ENCODE measurements at regions not wholly inside any gene's neighbourhood (a gene's known extent, or its start where the extent isn't known, plus 50 kb on each side); places are given as distances from the start of the nearest gene placed in this dataset.

- TF ChIP-seq REST (IDR thresholded peaks at IDR 0.05) (no peak), ZSCAN20 (CRISPR knock-in tag; IDR thresholded peaks at IDR 0.05) (no peak), RAD21 (conservative IDR thresholded peaks at IDR 0.05 in 1 of 2, IDR thresholded peaks at IDR 0.05 in 1 of 2) (no peak), KDM5A (IDR thresholded peaks at IDR 0.05) (no peak), MAZ (IDR thresholded peaks at IDR 0.05; ENCODE audit: borderline replicate concordance, low read depth, low read length) (no peak)
These were observed 240.5 kb upstream of the HS3ST1 start (continued) for GRCh38 chr4:11669156-11669555.

GRCh38 chr4:11663114-11663513 lies 234.4 kb upstream of the HS3ST1 start:
- 62% methylated on average over 4 of the region's 4 CpGs for WGBS (ENCODE audit: missing lambda C conversion rate)
- no peak overlapping the region for H3K27ac ChIP-seq
- TF ChIP-seq MAFK (IDR thresholded peaks at IDR 0.05; ENCODE audit: partially characterized antibody) (no peak), ATOH8 (CRISPR knock-in tag; IDR thresholded peaks at IDR 0.05; ENCODE audit: low read depth) (no peak)
- DNase-seq (ENCODE audit: low read depth in 1 of 2, low spot score in 1 of 2) (no peak), FAIRE-seq (no peak), ATAC-seq (no peak)
- H3K9me3 ChIP-seq, result no peaks in the 10 kb centered on the region
- no peaks in the 10 kb centered on the region for H3K4me1 ChIP-seq
- H3K4me2 ChIP-seq, result no peak overlapping the region
- no peak overlapping the region for H3K4me3 ChIP-seq
- CTCF ChIA-PET, result no interaction called here
- POLR2A ChIA-PET, result no interaction called here

- peak in 1 of 2 experiments; percentile 40; a peak in 1 of 5 replicates for TF ChIP-seq RAD21 (conservative IDR thresholded peaks at IDR 0.05 in 1 of 2, IDR thresholded peaks at IDR 0.05 in 1 of 2)
- TF ChIP-seq JUNB (IDR thresholded peaks at IDR 0.05), result no peak
- TF ChIP-seq REST (IDR thresholded peaks at IDR 0.05), result no peak
- Histone ChIP-seq H3K9me3 (no peaks in the 10 kb centered on the region), H3K27ac (peak overlapping the region; percentile 63), H3K4me1 (0 out of 3 replicates have a peak, but pooled peaks cover 4% of the 10 kb centered on the region), H3K4me3 (peak overlapping the region; percentile 25; the same call in 1 of the 3 replicates), H3K4me2 (peak overlapping the region; percentile 65)
- ChIA-PET CTCF (interaction anchor here (0.6 kb wide), 1 partner anchor 612 kb away, joined by 3 read pairs; no protein-coding TSS in a partner anchor), POLR2A (no interaction called here)
- FAIRE-seq (no peak), ATAC-seq (peak; percentile 39 to 46; a peak in 3 of 6 replicates), DNase-seq (ENCODE audit: low read depth in 1 of 2, low spot score in 1 of 2) (peak in 1 of 2 experiments; percentile 41)
- WGBS (ENCODE audit: missing lambda C conversion rate), result 10% methylated on average over 19 of the region's 19 CpGs
These were observed 222.3 kb upstream of the HS3ST1 start for GRCh38 chr4:11650801-11651596.

GRCh38 chr4:11647433-11647832 lies 218.7 kb upstream of the HS3ST1 start:
- no peak for DNase-seq (ENCODE audit: low read depth in 1 of 2, low spot score in 1 of 2)
- H3K4me2 ChIP-seq, result no peak overlapping the region
- H3K9me3 ChIP-seq, result 0 out of 3 replicates have a peak, but pooled peaks cover 5% of the 10 kb centered on the region
- H3K4me1 ChIP-seq, result 0 out of 3 replicates have a peak, but pooled peaks cover 4% of the 10 kb centered on the region
- H3K4me3 ChIP-seq, result no peak overlapping the region
- POLR2A ChIA-PET, result no interaction called here
- CTCF ChIA-PET, result interaction anchor here (1.0 kb wide), 1 partner anchor 22 kb away, joined by 4 read pairs; no protein-coding TSS in a partner anchor
- no peak for ATAC-seq
- FAIRE-seq, result no peak
- no peak overlapping the region for H3K27ac ChIP-seq
- TF ChIP-seq SMC3 (IDR thresholded peaks at IDR 0.05), result no peak
- no peak for TF ChIP-seq PBX3 (IDR thresholded peaks at IDR 0.05)
- TF ChIP-seq SREBF2 (IDR thresholded peaks at IDR 0.05), result no peak
- TF ChIP-seq ESRRA (IDR thresholded peaks at IDR 0.05; ENCODE audit: borderline replicate concordance, low read length), result no peak
- TF ChIP-seq GATA3 (IDR thresholded peaks at IDR 0.05; ENCODE audit: borderline replicate concordance), result no peak
- TF ChIP-seq RAD21 (conservative IDR thresholded peaks at IDR 0.05 in 1 of 2, IDR thresholded peaks at IDR 0.05 in 1 of 2), result no peak
- no peak for TF ChIP-seq HDAC2 (IDR thresholded peaks at IDR 0.05)
- no peak for TF ChIP-seq CTCF (IDR thresholded peaks at IDR 0.05)
- TF ChIP-seq CBX2 (IDR thresholded peaks at IDR 0.05; ENCODE audit: borderline replicate concordance, low read depth), result no peak
- no peak for TF ChIP-seq E2F6 (IDR thresholded peaks at IDR 0.05; ENCODE audit: borderline replicate concordance, low read depth)
